GM12872 (cell line): ENCODE measurements at regions not wholly inside any gene's neighbourhood (a gene's known extent, or its start where the extent isn't known, plus 50 kb on each side); places are given as distances from the start of the nearest gene placed in this dataset.

Experiments
- CTCF ChIP-seq: IDR thresholded peaks from 3 replicates; pipeline ENCODE4 v1.5.1; 2011; ENCODE audit warnings: low read depth, mild to moderate bottlenecking, low read length, moderate library complexity; ENCODE audit not compliant: insufficient read depth

- no peak for TF ChIP-seq CTCF
Measured at GRCh38 chr9:109632817-109633216, 134.7 kb upstream of the PTPN3 start.

- no peak for TF ChIP-seq CTCF
Measured at GRCh38 chr9:109639674-109640579, 140.1 kb upstream of the PALM2AKAP2 start.

GRCh38 chr9:109640580-109641371 lies 139.2 kb upstream of the PALM2AKAP2 start:
- no peak for TF ChIP-seq CTCF

- TF ChIP-seq CTCF = no peak
Measured at GRCh38 chr9:109641372-109641659, 138.7 kb upstream of the PALM2AKAP2 start.

- no peak for TF ChIP-seq CTCF
Measured at GRCh38 chr9:109652112-109652511, 127.9 kb upstream of the PALM2AKAP2 start.

- TF ChIP-seq CTCF = no peak; the same call in 2 of the 3 replicates
Measured at GRCh38 chr9:109652971-109653370, 127.0 kb upstream of the PALM2AKAP2 start.

GRCh38 chr9:109653470-109653869 lies 126.5 kb upstream of the PALM2AKAP2 start:
- TF ChIP-seq CTCF = no peak
